ENCODE measurements at regions not wholly inside any gene's neighbourhood (a gene's known extent, or its start where the extent isn't known, plus 50 kb on each side); places are given as distances from the start of the nearest gene placed in this dataset.

- H3K27me3 ChIP-seq: peaks cover 47% of the 10 kb centered on the region
Observed at GRCh38 chr7:25839084-25839769, 312.8 kb upstream of the NFE2L3 start.

GRCh38 chr7:25840209-25840792 lies 311.7 kb upstream of the NFE2L3 start:
- TF ChIP-seq CTCF (IDR thresholded peaks at IDR 0.05): no peak
- Histone ChIP-seq H3K36me3 (no peaks in the 10 kb centered on the region), H3K4me1 (ENCODE audit: control insufficient read depth in 1 of 2, insufficient read depth in 1 of 2, low read depth in 1 of 2, low read length in 1 of 2) (no peaks in the 10 kb centered on the region)

More at GRCh38 chr7:25839084-25839769, 312.8 kb upstream of the NFE2L3 start:
- no peak for TF ChIP-seq CTCF (IDR thresholded peaks at IDR 0.05)
- no peak overlapping the region for H3K4me3 ChIP-seq (ENCODE audit: low read depth in 1 of 2, low read length in 1 of 2)
- H3K9me3 ChIP-seq: no peaks in the 10 kb centered on the region
- no peaks in the 10 kb centered on the region for H3K4me1 ChIP-seq (ENCODE audit: control insufficient read depth in 1 of 2, insufficient read depth in 1 of 2, low read depth in 1 of 2, low read length in 1 of 2)
- no peak overlapping the region for H3K27ac ChIP-seq
- H3K36me3 ChIP-seq: no peaks in the 10 kb centered on the region

GRCh38 chr7:25841575-25841974 lies 310.4 kb upstream of the NFE2L3 start:
- TF ChIP-seq CTCF (IDR thresholded peaks at IDR 0.05): no peak
- Histone ChIP-seq H3K9me3 (no peaks in the 10 kb centered on the region), H3K36me3 (no peaks in the 10 kb centered on the region), H3K27me3 (peaks cover 69% of the 10 kb centered on the region), H3K4me1 (ENCODE audit: control insufficient read depth in 1 of 2, insufficient read depth in 1 of 2, low read depth in 1 of 2, low read length in 1 of 2) (no peaks in the 10 kb centered on the region), H3K4me3 (ENCODE audit: low read depth in 1 of 2, low read length in 1 of 2) (no peak overlapping the region), H3K27ac (no peak overlapping the region)

More at GRCh38 chr7:25840209-25840792, 311.7 kb upstream of the NFE2L3 start:
- Histone ChIP-seq H3K4me3 (ENCODE audit: low read depth in 1 of 2, low read length in 1 of 2) (no peak overlapping the region), H3K27me3 (peaks cover 58% of the 10 kb centered on the region), H3K27ac (no peak overlapping the region), H3K9me3 (no peaks in the 10 kb centered on the region)

GRCh38 chr7:25842201-25842733 lies 309.7 kb upstream of the NFE2L3 start:
- H3K9me3 ChIP-seq: no peaks in the 10 kb centered on the region
- H3K27me3 ChIP-seq: peaks cover 69% of the 10 kb centered on the region
- H3K36me3 ChIP-seq: no peaks in the 10 kb centered on the region
- no peak for TF ChIP-seq CTCF (IDR thresholded peaks at IDR 0.05)
- H3K4me1 ChIP-seq (ENCODE audit: control insufficient read depth in 1 of 2, insufficient read depth in 1 of 2, low read depth in 1 of 2, low read length in 1 of 2): no peaks in the 10 kb centered on the region
- no peak overlapping the region for H3K27ac ChIP-seq
- H3K4me3 ChIP-seq (ENCODE audit: low read depth in 1 of 2, low read length in 1 of 2): no peak overlapping the region

GRCh38 chr7:25843467-25843866 lies 308.5 kb upstream of the NFE2L3 start:
- Histone ChIP-seq H3K27ac (no peak overlapping the region), H3K36me3 (no peaks in the 10 kb centered on the region), H3K9me3 (no peaks in the 10 kb centered on the region), H3K4me3 (ENCODE audit: low read depth in 1 of 2, low read length in 1 of 2) (no peak overlapping the region), H3K4me1 (ENCODE audit: control insufficient read depth in 1 of 2, insufficient read depth in 1 of 2, low read depth in 1 of 2, low read length in 1 of 2) (no peaks in the 10 kb centered on the region), H3K27me3 (peaks cover 71% of the 10 kb centered on the region)
- no peak for TF ChIP-seq CTCF (IDR thresholded peaks at IDR 0.05)

Data from neutrophil (primary cell).